GM20431 (cell line): ENCODE measurements at regions not wholly inside any gene's neighbourhood (a gene's known extent, or its start where the extent isn't known, plus 50 kb on each side); places are given as distances from the start of the nearest gene placed in this dataset.
"Not testable (repeated sequence)": the region's sequence is repeated elsewhere in the genome, so short reads cannot be mapped to it uniquely, and the experiment has no call there.

ENCODE experiments used
- in situ Hi-C: fragments of 300-500 bp; cut with MseI, MboI; formaldehyde crosslinking; loops from one replicate; pipeline ENCODE4 v1.15.0; 2020; ENCODE audit warnings: low sequenced_read_pairs; ENCODE audit not compliant: unreplicated experiment

DNA sequence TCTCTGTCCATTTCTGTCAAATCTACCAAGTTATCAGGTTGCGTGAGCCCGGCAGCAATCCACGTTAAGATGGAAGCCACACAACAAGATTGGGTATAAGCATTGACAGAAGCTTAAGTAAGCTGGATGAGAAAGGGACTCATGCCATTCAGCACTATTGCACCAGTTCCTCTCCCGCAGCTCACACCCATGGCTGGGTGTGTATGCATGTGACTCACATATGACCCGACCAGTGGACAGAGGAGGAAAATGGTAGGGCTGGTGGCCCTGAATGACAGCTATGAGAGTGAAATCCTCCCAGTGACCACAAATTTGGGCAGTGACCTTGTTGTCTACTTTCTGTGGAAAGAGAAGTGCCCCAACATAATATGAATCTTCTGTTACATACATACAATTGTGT lies 113.5 kb downstream of the OTOR start:
- in situ Hi-C loops: no loop called here

DNA sequence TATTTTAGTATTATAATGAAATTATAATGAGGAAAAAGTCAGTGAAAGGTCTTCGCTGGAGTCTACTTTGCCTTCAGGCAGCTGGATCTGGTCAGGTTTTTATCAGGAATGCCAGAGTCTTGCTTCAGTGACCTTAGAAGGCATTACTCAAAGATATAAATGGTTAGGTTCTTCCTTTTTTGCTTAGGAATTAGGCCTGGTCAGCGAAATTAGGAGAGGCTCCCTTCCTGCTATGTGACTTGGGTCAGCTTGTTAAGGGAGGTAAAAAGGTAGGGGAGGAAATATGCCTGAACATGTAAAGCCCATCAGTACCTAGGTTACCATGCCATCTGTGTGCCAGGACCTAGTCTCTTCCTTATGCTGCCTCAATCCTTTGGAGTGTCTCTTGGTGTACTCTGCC lies 115.1 kb downstream of the OTOR start:
- in situ Hi-C loops: no loop called here

DNA sequence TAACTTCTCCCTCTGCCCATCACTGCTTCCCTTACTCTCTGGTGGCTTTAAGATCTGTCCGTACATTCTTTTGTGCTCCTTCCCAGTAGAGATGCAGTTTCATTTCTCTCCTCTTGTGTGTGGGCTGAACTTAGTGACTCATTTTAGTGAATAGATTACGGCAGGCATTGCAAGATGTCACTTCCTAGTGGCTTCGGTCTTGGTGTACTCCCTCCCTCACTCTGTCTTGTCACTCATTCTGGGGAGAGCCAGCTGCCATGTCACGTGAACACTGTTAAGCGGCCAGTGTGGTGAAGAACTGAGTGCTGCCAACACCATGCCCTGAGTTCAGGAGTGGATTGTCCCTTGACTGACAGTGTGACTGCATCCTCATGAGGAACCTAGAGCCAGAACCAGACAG lies 115.9 kb downstream of the OTOR start:
- in situ Hi-C loops: no loop called here

DNA sequence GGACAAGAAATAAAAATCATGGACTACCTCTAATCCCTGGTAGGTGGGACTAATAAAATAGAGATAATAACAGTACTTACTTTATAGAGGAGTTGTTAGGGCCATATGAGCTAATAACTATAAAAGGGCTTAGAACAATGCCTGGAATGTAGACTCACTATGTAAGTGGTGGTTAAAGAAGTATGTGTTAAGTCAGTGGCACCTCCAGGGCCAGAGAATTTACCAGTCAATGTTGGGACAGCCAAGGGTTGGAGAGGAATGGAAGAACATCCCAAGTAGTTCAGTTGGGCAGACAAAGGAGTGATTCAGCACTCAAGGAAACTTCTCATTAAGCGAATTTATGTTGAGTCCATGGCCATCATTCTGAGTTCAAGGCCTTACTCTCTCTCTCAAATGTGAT lies 116.8 kb downstream of the OTOR start:
- in situ Hi-C loops: no loop called here

DNA sequence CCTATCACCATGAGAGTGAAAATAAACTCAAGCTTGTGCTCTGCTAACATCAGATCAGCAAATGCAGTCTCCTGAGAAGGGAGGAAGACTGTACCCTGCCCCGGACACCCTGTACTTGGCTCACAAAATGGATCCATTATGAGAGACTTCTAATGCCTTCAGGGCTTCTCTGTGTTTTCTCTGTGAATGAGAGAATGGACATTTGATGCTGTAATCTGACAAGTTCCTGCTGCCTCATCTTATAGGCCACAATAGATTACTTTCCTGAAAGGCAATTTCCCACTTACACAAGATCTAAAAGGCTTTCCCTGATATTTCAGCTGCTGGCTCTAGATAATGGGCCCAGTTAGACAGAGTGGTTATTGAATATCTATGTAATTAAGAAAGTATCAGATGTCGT lies 117.2 kb downstream of the OTOR start:
- in situ Hi-C loops: no loop called here

DNA sequence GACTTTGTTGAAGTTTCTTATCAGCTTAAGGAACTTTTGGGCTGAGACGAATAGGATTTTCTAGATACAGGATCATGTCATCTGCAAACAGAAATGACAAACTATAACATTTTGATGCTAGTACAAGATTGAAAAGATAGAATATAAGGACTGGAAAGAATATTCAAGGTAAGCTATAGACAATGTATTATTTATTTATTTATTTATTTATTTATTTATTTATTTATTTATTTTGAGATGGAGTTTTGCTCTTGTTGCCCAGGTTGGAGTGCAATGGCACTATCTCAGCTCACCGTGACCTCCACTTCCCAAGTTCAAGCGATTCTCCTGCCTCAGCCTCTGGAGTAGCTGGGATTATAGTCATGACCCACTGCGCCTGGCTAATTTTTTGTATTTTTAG lies 125.0 kb downstream of the OTOR start:
- in situ Hi-C loops: not testable (repeated sequence)

DNA sequence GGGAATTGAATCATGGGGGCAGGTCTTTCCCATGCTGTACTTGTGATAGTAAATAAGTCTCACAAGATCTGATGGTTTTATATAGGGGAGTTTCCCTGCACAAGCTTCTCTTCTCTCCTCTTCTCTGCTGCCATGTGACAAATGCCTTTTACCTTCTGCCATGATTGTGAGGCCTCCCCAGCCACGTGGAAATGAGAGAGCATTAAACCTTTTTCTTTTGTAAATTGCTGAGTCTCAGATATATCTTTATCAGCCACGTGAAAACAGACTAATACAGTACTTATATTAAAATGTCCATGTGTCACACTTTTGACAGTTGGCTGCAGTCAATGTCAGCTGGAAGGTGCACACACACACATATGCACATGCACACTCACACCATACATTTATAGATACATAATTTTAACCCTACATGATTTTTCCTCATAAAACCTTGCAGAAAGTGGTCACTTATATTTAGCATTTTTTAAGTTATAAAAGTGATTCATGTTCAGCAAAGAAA lies 128.9 kb downstream of the OTOR start:
- in situ Hi-C loops: no loop called here

DNA sequence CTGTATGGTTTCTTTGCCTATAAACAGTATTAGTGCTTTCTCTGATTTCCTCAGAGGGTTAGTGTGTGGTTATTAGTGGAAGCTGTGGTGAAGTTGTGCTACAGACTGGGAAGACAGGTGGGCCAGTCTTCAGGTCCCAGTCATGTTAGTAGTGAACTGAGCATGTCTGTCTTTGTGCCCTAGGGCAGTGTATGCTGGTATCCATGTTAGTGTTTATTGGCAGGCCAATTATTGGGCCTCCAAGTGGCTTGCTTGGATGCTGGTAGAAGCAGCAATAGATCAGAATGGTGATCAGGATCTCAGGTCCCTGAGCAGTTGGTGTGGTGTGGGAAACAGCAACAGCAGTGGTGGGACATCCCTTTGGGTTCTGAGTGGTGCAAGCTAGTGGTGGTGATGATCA lies 137.6 kb downstream of the OTOR start:
- in situ Hi-C loops: no loop called here

DNA sequence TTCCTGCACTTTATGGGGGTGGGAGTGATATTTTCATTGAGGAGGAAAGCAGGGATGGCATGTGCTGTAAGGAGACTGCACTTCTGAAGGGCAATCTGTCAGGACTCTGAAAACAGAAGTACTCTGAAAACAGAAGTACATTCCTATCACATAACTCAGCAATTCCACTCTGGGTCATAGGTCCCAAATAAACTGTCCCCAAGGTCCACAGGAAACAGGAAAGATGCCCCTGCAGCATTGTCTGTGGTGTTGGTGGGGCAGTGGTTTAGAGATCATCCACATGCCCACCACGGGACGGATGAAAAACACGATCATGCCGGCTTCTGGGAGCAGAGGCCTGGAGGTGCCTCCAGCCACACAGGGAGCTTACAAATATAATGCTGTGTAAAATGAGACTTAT lies 150.3 kb downstream of the OTOR start:
- in situ Hi-C loops: no loop called here

DNA sequence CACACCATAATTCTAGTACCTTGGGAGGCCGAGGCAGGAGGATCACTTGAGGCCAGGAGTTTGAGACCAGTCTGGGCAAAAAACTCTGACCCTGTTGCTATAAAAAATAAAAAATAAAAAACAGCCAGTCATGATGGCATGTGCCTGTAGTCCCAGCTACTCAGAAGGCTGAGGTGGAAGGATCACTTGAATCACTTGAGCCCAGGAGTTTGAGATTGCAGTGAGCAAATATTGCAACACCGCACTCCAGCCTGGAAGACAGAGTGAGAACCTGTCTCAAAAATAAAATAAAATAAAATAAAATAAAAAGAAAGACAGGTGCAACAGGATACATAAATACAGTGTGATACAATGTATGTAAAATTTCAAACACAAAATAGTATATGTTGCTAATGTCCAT lies 154.5 kb downstream of the OTOR start:
- in situ Hi-C loops: no loop called here

DNA sequence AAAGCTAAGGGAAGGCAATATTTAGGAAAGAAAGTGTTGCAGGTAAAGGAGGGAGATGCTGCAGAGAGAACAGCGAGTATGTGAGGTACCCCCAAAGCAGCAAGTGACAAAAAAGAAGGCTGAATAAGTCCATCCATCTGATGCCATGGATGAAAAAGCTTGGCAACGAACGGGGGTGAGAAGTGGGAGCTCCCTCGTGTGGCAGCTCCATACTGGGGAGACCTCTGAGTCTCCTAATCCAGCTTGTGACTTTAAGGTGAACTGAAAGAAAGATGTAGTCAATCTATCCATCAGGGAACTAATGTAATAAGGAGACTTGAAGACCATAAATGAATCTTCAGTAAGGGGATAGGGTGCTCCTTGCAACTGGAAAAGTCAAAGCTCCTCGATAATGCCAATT lies 156.6 kb downstream of the OTOR start:
- in situ Hi-C loops: no loop called here

DNA sequence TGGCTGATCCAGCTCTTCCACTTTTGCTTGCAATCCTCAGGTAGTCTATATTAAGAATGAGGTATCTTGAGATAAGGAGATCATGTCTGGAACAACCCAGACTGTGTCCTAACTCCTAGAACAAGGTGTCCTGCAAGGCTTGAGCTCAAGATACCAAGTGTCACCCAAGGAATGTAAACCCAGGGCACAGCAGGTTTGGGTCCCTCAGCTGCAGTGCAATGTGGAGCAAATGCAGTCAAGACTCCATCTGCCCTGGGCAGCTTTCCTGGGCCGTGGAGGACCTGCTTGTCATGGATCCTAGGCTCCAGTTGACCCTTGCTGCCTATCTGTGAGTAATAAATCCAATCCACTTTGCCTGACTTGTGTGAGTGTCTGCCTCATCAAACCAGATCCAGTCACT lies 166.1 kb downstream of the OTOR start:
- in situ Hi-C loops: no loop called here

DNA sequence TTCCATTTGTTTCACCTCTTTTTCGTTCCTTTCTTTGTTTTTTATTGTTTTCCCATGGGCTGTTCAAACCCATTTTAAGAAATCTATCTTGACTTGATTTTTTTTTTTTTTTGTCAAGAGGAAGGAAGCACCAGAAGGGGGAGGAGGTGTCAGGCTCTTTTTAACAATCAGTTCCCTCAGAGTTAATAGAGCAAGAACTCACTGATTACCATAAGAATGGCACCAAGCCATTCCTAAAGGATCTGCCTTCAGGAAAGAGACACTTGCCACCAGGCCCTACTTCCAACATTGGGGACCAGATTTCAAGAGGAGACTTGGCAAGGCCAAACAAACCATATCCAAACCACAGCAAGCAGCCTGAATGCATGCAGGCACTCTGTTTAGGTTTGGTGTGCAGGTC lies 168.0 kb downstream of the OTOR start:
- in situ Hi-C loops: no loop called here

DNA sequence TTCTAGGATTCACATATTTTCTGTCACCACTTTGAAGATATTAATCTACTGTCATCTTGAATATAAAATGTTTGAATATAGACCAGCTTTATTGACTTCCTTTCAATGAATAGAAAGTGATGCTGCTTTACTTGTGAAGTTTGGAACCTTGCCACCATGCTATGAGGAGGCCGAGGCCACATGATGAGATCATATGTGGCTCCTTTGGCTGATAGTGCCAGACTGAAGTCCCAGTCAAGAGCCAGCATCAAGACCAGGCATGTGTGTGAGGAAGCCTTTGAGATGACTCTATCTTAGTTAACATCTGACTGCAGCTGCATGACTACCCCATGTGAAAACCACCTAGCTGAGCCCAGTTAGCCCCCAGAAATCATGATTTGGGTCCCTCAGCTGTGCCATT lies 169.5 kb downstream of the OTOR start:
- in situ Hi-C loops: no loop called here

DNA sequence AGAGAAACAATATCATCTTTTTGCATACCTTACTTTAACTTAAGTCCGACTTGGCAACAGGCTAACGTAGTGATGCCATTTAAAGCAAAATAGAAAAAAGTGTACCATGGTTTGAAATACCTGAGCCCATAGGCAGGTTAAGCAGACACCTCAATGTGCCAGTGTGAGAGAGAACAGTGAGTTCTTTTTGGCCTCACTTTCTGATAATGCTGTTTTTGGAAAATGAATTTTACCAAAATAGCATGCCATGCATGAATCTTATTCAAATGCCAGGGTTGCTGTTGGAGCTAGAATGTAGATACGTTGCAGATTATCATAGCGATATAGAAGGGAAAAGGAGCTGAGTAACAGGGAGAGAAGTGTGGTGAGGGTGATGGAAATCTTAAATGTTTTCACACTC lies 170.2 kb downstream of the OTOR start:
- in situ Hi-C loops: no loop called here

DNA sequence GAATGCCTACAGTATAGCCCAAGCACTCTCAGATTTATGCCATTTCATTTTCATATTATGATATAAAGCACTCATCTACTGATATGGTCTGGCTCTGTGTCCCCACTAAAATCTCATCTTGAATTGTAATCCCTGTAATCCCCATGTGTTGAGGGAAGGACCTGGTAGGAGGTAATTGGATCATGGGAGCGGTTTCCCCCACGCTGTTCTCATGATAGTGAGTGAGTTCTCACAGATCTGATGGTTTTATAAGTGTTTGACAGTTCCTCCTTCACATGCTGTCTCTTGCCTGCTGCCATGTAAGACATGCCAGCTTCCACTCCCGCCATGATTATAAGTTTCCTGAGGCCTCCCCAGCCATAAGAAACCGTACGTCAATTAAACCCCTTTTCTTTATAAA lies 171.7 kb downstream of the OTOR start:
- in situ Hi-C loops: no loop called here

DNA sequence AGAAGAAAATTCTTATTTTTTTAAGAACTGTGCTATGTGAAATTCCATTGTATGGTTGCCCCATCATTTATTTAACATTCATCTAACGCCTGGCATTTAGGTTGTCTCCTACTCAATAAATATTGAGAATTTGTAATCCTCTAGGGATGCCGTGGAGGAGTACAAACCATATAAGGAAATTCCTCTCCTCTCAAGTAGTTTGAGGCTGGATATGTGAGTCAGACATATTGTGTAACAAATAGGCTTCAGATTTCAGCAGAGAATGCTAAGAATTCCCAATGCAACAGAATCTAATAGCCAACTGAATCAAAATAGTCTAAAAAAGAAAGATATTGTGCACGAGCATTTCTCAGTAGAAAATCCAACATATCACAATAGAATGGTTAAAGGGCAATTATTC lies 174.7 kb downstream of the OTOR start:
- in situ Hi-C loops: no loop called here

DNA sequence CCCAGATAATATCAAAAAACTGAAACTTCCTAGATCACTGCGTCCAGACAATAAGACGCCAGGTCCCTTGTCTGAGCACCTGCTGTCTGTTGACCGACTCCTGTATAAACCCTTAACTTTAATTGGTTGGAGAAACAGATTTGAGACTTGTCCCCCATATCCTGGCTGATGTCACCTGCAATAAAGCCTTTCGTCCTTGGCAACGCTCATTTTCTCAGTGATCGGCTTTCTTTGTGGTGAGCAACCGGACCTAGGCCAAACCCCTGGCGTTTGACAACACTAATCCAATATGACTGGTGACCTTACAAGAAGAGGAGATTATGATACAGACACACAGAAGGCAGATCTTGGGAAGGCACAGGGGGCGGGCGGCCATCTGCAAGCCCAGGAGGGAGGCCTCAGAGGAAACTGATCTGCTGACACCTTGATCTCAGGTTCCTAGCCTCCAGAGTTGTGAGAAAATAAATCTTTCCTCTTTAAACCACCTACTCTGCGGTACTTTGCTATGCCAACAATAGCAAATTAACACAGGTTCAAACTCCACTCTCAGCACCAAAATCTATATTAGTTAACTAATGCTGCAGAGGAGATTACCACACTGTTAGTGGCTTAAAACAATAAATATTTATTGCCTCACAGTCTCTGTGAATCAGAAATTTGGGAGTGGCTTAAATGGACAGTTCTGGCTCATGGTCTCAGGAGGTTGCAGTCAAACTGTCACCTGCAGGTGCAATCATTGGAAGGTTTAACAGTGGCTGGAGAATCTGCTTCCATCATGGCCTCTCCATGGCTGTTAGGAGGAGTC lies 178.7 kb downstream of the OTOR start:
- in situ Hi-C loops: no loop called here

DNA sequence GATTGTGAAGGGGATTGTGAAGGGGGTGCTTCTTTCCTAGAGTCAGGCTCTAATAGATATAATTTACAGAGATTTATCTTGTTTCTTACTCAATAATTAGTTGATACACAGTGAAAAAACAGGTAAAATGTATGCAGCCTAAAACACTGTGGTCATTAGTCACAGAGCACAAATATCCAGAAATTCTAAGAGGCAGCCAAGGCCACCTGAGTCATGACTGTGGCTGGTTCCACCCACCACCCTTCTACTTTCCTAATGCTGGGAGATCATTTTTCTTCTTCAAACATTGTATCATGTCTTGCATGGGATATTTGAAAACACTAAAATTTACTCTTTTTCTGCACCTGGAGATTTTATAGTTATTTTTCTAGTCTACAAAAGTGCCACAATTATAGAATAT lies 181.6 kb downstream of the OTOR start:
- in situ Hi-C loops: no loop called here

DNA sequence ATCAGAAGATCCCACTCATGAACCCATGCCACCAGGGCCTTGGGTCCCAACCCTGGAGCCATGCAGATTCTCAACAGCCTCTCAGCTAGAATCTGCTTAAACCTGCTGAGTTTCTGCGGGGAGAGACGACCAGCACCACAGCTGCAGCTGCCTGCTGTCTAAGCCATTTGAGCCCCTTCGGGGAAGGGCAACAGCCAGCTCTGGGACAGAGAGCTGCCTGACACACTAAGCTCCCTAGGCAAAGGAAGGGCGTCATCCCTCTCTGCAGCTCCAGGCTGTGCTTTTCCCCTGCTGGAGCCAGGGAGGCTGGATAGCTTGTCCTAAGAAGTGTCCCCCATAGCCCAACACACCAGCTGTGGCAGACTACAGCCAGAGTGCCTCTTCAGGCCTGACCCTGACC lies 182.5 kb downstream of the OTOR start:
- in situ Hi-C loops: no loop called here

DNA sequence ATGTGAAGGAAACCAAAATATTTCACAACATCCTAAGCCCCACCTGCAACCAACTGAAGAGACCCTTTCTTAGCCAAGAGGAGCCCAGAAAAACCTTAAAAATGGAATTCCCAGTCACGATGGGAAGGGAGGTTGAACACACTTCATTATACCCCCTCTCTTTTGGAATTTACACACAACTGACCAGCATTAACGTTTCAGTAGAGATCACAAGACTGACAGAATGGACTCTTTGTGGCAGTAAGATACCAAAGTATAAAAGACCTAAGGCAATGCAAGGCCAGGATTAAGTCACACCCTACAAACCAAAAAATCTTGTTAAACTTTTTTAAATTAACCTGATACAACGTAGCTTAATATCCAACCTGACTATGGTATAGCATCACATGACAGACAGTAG lies 190.9 kb downstream of the OTOR start:
- in situ Hi-C loops: no loop called here

DNA sequence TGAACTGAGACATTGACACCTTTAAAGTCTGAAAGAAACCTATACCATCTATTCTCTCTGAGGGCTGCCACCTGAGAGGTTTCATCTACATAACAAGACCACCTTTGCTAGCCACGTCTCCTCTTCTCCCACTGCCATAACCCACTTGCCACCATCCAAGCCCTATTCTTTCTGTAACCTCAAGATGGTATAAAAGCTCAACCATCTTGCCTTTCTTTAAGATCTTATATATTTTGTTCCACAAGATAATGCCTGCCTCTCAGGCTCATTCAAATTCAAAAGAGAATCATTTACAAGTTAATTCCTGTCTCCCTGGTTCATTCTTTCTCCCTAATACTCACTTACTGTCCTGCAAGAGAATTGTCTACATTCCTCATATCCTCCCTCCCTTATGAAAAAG lies 192.5 kb downstream of the OTOR start:
- in situ Hi-C loops: no loop called here
